Neuronal stem cell (in vitro differentiated cells): ENCODE measurements at regions not wholly inside any gene's neighbourhood (a gene's known extent, or its start where the extent isn't known, plus 50 kb on each side); places are given as distances from the start of the nearest gene placed in this dataset.

ENCODE experiments used
- DNase-seq: peaks from one replicate; pipeline ENCODE4 v3.0.0-alpha.2; 2013; ENCODE audit warnings: low spot score
- H2AFZ ChIP-seq: one replicate; pipeline ENCODE4 v1.6.1; 2013; ENCODE audit warnings: mild to moderate bottlenecking, low read length, inconsistent platforms
- H2AK5ac ChIP-seq: 2 replicates; pipeline ENCODE4 v1.6.1; 2013; ENCODE audit warnings: low read depth, mild to moderate bottlenecking, inconsistent platforms, low read length, moderate library complexity, mixed read lengths
- H2BK120ac ChIP-seq: 2 replicates; pipeline ENCODE4 v1.6.1; 2013; ENCODE audit warnings: low read depth, mild to moderate bottlenecking, inconsistent platforms, low read length, moderate library complexity, mixed read lengths
- H2BK12ac ChIP-seq: one replicate; pipeline ENCODE4 v1.6.1; 2013; ENCODE audit warnings: low read length, inconsistent platforms
- H2BK15ac ChIP-seq: 2 replicates; pipeline ENCODE4 v1.6.1; 2013; ENCODE audit warnings: mild to moderate bottlenecking, low read length, inconsistent platforms, mixed read lengths
- H2BK5ac ChIP-seq: one replicate; pipeline ENCODE4 v1.6.1; 2013; ENCODE audit warnings: inconsistent platforms, mild to moderate bottlenecking, low read length, moderate library complexity
- H3K14ac ChIP-seq: one replicate; pipeline ENCODE4 v1.6.1; 2013; ENCODE audit warnings: low read length, inconsistent platforms
- H3K18ac ChIP-seq: 2 replicates; pipeline ENCODE4 v1.6.1; 2013; ENCODE audit warnings: low read length, inconsistent platforms
- H3K23ac ChIP-seq: 2 replicates; pipeline ENCODE4 v1.6.1; 2013; ENCODE audit warnings: low read depth, mild to moderate bottlenecking, mixed read lengths, low read length, inconsistent platforms; ENCODE audit not compliant: poor library complexity
- H3K27ac ChIP-seq: replicated peaks from 3 replicates; pipeline ENCODE4 v1.5.1; 2013; ENCODE audit warnings: low read length, inconsistent platforms
- H3K27me3 ChIP-seq, 3 experiments: 2 replicates each; pipeline ENCODE4 v1.6.1; 2013; ENCODE audit warnings: low read length in 3 of 3, mild to moderate bottlenecking in 2 of 3, inconsistent platforms in 1 of 3, low read depth in 1 of 3, mixed read lengths in 1 of 3, moderate library complexity in 1 of 3; ENCODE audit not compliant: control insufficient read depth in 3 of 3, insufficient read depth in 3 of 3
- H3K36me3 ChIP-seq, 2 donors: replicated peaks in 1 of 2; 2 replicates each; pipeline ENCODE4 v1.6.1; 2013; ENCODE audit warnings: low read length in 2 of 2; ENCODE audit not compliant: control insufficient read depth in 2 of 2, insufficient read depth in 2 of 2
- H3K4ac ChIP-seq: 2 replicates; pipeline ENCODE4 v1.6.1; 2013; ENCODE audit warnings: inconsistent platforms, mild to moderate bottlenecking, low read length, moderate library complexity
- H3K4me1 ChIP-seq, 2 donors: 1 replicate in 1 of 2; 2 replicates in 1 of 2; pipeline ENCODE4 v1.6.1; 2013; ENCODE audit warnings: low read length in 2 of 2, low read depth in 1 of 2; ENCODE audit not compliant: control insufficient read depth in 2 of 2, insufficient read depth in 1 of 2
- H3K4me2 ChIP-seq: one replicate; pipeline ENCODE4 v1.6.1; 2013; ENCODE audit warnings: mild to moderate bottlenecking, low read length, inconsistent platforms; ENCODE audit not compliant: insufficient read depth, poor library complexity, severe bottlenecking
- H3K4me3 ChIP-seq, 2 donors: 2 replicates each; pipeline ENCODE4 v1.5.1; 2013; ENCODE audit warnings: low read length in 2 of 2, mild to moderate bottlenecking in 2 of 2, inconsistent platforms in 1 of 2, moderate library complexity in 1 of 2
- H3K79me1 ChIP-seq: one replicate; pipeline ENCODE4 v1.6.1; 2013; ENCODE audit warnings: low read depth, mild to moderate bottlenecking, inconsistent platforms, low read length, moderate library complexity
- H3K9ac ChIP-seq: one replicate; pipeline ENCODE4 v1.6.1; 2013; ENCODE audit warnings: mild to moderate bottlenecking, low read depth, low read length, inconsistent platforms; ENCODE audit not compliant: poor library complexity
- H3K9me3 ChIP-seq, 2 donors: replicated peaks in 1 of 2; 2 replicates each; pipeline versions ENCODE3 to v1.6.1; 2013; ENCODE audit warnings: low read length in 2 of 2, mild to moderate bottlenecking in 2 of 2, inconsistent platforms in 1 of 2, low read depth in 1 of 2, mixed read lengths in 1 of 2, moderate library complexity in 1 of 2; ENCODE audit not compliant: control insufficient read depth in 2 of 2, insufficient read depth in 1 of 2
- H4K8ac ChIP-seq: one replicate; pipeline ENCODE4 v1.6.1; 2013; ENCODE audit warnings: low read depth, mild to moderate bottlenecking, inconsistent platforms, low read length, moderate library complexity
- H4K91ac ChIP-seq: one replicate; pipeline ENCODE4 v1.6.1; 2013; ENCODE audit warnings: low read length, low read depth, mild to moderate bottlenecking, inconsistent platforms; ENCODE audit not compliant: poor library complexity
- WGBS, 2 donors: extraction: QIAGEN DNeasy Blood & Tissue Kit; methylation state at CpG; one replicate each; pipeline ENCODE4 v1.1.7; 2013; ENCODE audit warnings: missing lambda C conversion rate in 2 of 2, mixed read lengths in 1 of 2; ENCODE audit not compliant: insufficient read length in 2 of 2, insufficient replicate concordance in 1 of 2; ENCODE audit errors: extremely low coverage in 2 of 2; 5-methylcytosine and 5-hydroxymethylcytosine counted together

- Histone ChIP-seq H3K4me3 (no peak overlapping the region), H3K4ac (no peak overlapping the region), H2AFZ (no peak overlapping the region), H3K18ac (no peak overlapping the region), H3K36me3 (no peaks in the 10 kb centered on the region), H2BK120ac (no peak overlapping the region), H3K9ac (no peak overlapping the region), H3K4me1 (peaks cover 0 to 2% of the 10 kb centered on the region in 2 donors), H3K14ac (no peak overlapping the region), H3K27me3 (peaks cover 0 to 3% (median 0%) of the 10 kb centered on the region in 3 experiments), H2BK5ac (no peak overlapping the region), H2BK15ac (no peak overlapping the region), H2BK12ac (no peak overlapping the region), H3K27ac (no peak overlapping the region), H3K23ac (no peak overlapping the region), H4K91ac (no peak overlapping the region), H3K79me1 (no peaks in the 10 kb centered on the region), H3K9me3 (no peaks in the 10 kb centered on the region), H3K4me2 (no peak overlapping the region), H2AK5ac (no peak overlapping the region), H4K8ac (no peak overlapping the region)
- no CpG with 5 or more reads among the region's 3 CpGs for WGBS, 2 donors
- no peak for DNase-seq
Measured at GRCh38 chr5:50995285-50995942, 329.0 kb downstream of the PARP8 start.

- Histone ChIP-seq H3K4ac (no peak overlapping the region), H3K9ac (no peak overlapping the region), H3K4me3 (no peak overlapping the region), H2BK5ac (no peak overlapping the region), H3K36me3 (no peaks in the 10 kb centered on the region), H3K27me3 (peaks cover 0 to 4% (median 0%) of the 10 kb centered on the region in 3 experiments), H2AK5ac (no peak overlapping the region), H3K18ac (no peak overlapping the region), H3K9me3 (no peaks in the 10 kb centered on the region), H2BK15ac (no peak overlapping the region), H3K4me2 (no peak overlapping the region), H2AFZ (no peak overlapping the region), H3K79me1 (no peaks in the 10 kb centered on the region), H3K14ac (no peak overlapping the region), H2BK12ac (no peak overlapping the region), H4K91ac (no peak overlapping the region), H3K27ac (no peak overlapping the region), H3K23ac (no peak overlapping the region), H2BK120ac (no peak overlapping the region), H4K8ac (no peak overlapping the region), H3K4me1 (no peaks in the 10 kb centered on the region)
- no peak for DNase-seq
- WGBS, 2 donors: no CpG with 5 or more reads among the region's 4 CpGs
Measured at GRCh38 chr5:51001227-51001923, 334.9 kb downstream of the PARP8 start.

GRCh38 chr5:51002368-51002767, 335.9 kb downstream of the PARP8 start:
- H3K27me3 ChIP-seq: peaks cover 0 to 4% (median 0%) of the 10 kb centered on the region in 3 experiments
- no peaks in the 10 kb centered on the region for H3K36me3 ChIP-seq

GRCh38 chr5:51013036-51013435, 346.6 kb downstream of the PARP8 start:
- no peak overlapping the region for H2AFZ ChIP-seq
- no peak overlapping the region for H2BK15ac ChIP-seq
- no peak overlapping the region for H2BK120ac ChIP-seq
- H2BK12ac ChIP-seq: no peak overlapping the region
- H3K27me3 ChIP-seq: no peaks in the 10 kb centered on the region
- H3K18ac ChIP-seq: no peak overlapping the region
- H3K4ac ChIP-seq: no peak overlapping the region
- no peak for DNase-seq
- H3K79me1 ChIP-seq: no peaks in the 10 kb centered on the region
- H3K27ac ChIP-seq: no peak overlapping the region
- no peak overlapping the region for H3K9ac ChIP-seq
- no peak overlapping the region for H3K4me3 ChIP-seq
- H3K36me3 ChIP-seq: no peaks in the 10 kb centered on the region
- H3K14ac ChIP-seq: no peak overlapping the region
- no peaks in the 10 kb centered on the region for H3K9me3 ChIP-seq
- no peak overlapping the region for H2AK5ac ChIP-seq
- H3K4me2 ChIP-seq: no peak overlapping the region
- no peak overlapping the region for H4K91ac ChIP-seq
- H3K23ac ChIP-seq: no peak overlapping the region
- H3K4me1 ChIP-seq: no peaks in the 10 kb centered on the region
- no peak overlapping the region for H4K8ac ChIP-seq
- no CpG with 5 or more reads among the region's 2 CpGs for WGBS, 2 donors
- no peak overlapping the region for H2BK5ac ChIP-seq

More at GRCh38 chr5:51002368-51002767, 335.9 kb downstream of the PARP8 start:
- no CpG with 5 or more reads among the region's 3 CpGs for WGBS, 2 donors
- Histone ChIP-seq H3K23ac (no peak overlapping the region), H4K8ac (no peak overlapping the region), H2BK15ac (no peak overlapping the region), H3K4ac (no peak overlapping the region), H3K9me3 (no peaks in the 10 kb centered on the region), H2AK5ac (no peak overlapping the region), H3K4me2 (no peak overlapping the region), H2BK12ac (no peak overlapping the region), H3K14ac (no peak overlapping the region), H3K4me1 (no peaks in the 10 kb centered on the region), H2AFZ (no peak overlapping the region), H3K9ac (no peak overlapping the region), H3K4me3 (no peak overlapping the region), H3K27ac (no peak overlapping the region), H3K79me1 (no peaks in the 10 kb centered on the region), H2BK5ac (no peak overlapping the region), H3K18ac (no peak overlapping the region), H2BK120ac (no peak overlapping the region), H4K91ac (no peak overlapping the region)
- DNase-seq: no peak
